ENCODE measurements at regions not wholly inside any gene's neighbourhood (a gene's known extent, or its start where the extent isn't known, plus 50 kb on each side); places are given as distances from the start of the nearest gene placed in this dataset.

DNA sequence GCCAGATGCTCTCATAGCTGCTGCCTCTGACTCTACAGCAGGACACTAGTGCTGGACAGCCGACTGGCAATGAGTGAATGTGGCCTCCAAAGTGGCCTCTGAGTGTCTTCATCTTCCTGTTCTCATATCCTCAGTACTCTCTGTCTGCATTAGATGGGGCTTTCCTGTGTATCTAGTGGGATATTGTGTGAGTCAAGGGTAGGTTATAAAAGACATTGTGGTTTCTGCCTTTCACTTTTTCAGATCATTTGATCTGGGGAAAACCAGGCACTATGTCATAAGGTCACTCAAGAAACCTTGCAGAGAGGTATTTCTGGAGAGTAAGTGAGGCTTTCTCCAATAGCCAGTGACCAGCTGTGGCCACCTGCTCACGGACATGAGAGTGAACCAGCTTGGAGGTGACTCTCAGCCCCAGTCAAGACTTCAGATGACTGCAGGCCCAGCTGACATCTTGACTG is 333.6 kb upstream of the NCAM1 start:
- no peak overlapping the region for H3K4me3 Mint-ChIP-seq
- H3K4me3 ChIP-seq (ENCODE audit: low read length), result no peak overlapping the region
- TF ChIP-seq, protein P1, sequence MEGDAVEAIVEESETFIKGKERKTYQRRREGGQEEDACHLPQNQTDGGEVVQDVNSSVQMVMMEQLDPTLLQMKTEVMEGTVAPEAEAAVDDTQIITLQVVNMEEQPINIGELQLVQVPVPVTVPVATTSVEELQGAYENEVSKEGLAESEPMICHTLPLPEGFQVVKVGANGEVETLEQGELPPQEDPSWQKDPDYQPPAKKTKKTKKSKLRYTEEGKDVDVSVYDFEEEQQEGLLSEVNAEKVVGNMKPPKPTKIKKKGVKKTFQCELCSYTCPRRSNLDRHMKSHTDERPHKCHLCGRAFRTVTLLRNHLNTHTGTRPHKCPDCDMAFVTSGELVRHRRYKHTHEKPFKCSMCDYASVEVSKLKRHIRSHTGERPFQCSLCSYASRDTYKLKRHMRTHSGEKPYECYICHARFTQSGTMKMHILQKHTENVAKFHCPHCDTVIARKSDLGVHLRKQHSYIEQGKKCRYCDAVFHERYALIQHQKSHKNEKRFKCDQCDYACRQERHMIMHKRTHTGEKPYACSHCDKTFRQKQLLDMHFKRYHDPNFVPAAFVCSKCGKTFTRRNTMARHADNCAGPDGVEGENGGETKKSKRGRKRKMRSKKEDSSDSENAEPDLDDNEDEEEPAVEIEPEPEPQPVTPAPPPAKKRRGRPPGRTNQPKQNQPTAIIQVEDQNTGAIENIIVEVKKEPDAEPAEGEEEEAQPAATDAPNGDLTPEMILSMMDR (IDR thresholded peaks at IDR 0.05), result no peak
- intact Hi-C loops (cut with DNase I, micrococcal nuclease), result no loop called here
- ATAC-seq (ENCODE audit: poor library complexity), result no peak
- no peaks in the 10 kb centered on the region for H3K36me3 Mint-ChIP-seq (ENCODE audit: low read depth)
- H3K9me3 ChIP-seq (ENCODE audit: control insufficient read depth in 1 of 2, insufficient read depth in 1 of 2, low read length in 2 of 2), result no peaks in the 10 kb centered on the region
- DNase-seq, result peak in 2 of 14 experiments; percentile 13 to 22
- no peak overlapping the region for H3K27ac Mint-ChIP-seq
- no peaks in the 10 kb centered on the region for H3K9me3 Mint-ChIP-seq
- no peaks in the 10 kb centered on the region for H3K36me3 ChIP-seq (ENCODE audit: insufficient read depth, low read length)
- H3K4me1 Mint-ChIP-seq (ENCODE audit: low read depth), result no peaks in the 10 kb centered on the region
- H3K27ac ChIP-seq (ENCODE audit: low read depth in 1 of 2, low read length in 2 of 2), result no peak overlapping the region
- ChIA-PET POLR2A (no interaction called here), CTCF (no interaction called here)
- peaks cover 13% of the 10 kb centered on the region for H3K27me3 Mint-ChIP-seq
- H3K27me3 ChIP-seq (ENCODE audit: control insufficient read depth in 1 of 2, insufficient read depth in 2 of 2, low read length in 2 of 2), result no peaks in the 10 kb centered on the region
- H3K4me1 ChIP-seq (ENCODE audit: insufficient read depth, low read length), result no peaks in the 10 kb centered on the region

DNA sequence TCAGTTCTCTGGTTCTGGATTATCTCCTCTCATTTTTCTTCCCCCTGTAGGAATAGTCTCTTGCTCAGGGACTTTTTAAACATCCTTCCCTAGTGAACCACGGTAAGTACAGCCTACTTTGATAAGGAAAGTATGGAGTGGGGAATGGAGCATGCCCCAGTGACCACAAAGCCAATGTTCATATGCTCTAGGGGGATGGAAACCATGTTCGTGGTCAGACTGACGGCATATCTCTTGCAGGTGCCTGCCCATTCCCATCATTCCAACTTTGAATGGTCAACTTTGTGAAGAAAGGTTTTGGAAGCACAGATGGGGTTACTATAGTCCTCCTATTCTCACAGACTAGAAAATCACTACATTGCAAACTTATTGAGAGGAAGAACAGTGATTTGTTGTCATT is 332.5 kb upstream of the NCAM1 start:
- TF ChIP-seq, protein P1 (IDR thresholded peaks at IDR 0.05), result no peak
- peaks cover 0 to 7% of the 10 kb centered on the region in 2 experiments for H3K27me3 ChIP-seq (ENCODE audit: control insufficient read depth in 1 of 2, insufficient read depth in 2 of 2, low read length in 2 of 2)
- no peak overlapping the region for H3K27ac ChIP-seq (ENCODE audit: low read depth in 1 of 2, low read length in 2 of 2)
- intact Hi-C loops (cut with DNase I, micrococcal nuclease), result no loop called here
- H3K9me3 ChIP-seq (ENCODE audit: control insufficient read depth in 1 of 2, insufficient read depth in 1 of 2, low read length in 2 of 2), result no peaks in the 10 kb centered on the region
- no peaks in the 10 kb centered on the region for H3K4me1 ChIP-seq (ENCODE audit: insufficient read depth, low read length)
- no peak overlapping the region for H3K4me3 Mint-ChIP-seq
- H3K36me3 Mint-ChIP-seq (ENCODE audit: low read depth), result no peaks in the 10 kb centered on the region
- no peaks in the 10 kb centered on the region for H3K4me1 Mint-ChIP-seq (ENCODE audit: low read depth)
- no peak overlapping the region for H3K27ac Mint-ChIP-seq
- ATAC-seq (ENCODE audit: poor library complexity) (no peak), DNase-seq (no peak)
- H3K27me3 Mint-ChIP-seq, result peaks cover 13% of the 10 kb centered on the region
- no peaks in the 10 kb centered on the region for H3K36me3 ChIP-seq (ENCODE audit: insufficient read depth, low read length)
- CTCF ChIA-PET, result no interaction called here
- no peak overlapping the region for H3K4me3 ChIP-seq (ENCODE audit: low read length)
- H3K9me3 Mint-ChIP-seq, result no peaks in the 10 kb centered on the region
- POLR2A ChIA-PET, result no interaction called here

DNA sequence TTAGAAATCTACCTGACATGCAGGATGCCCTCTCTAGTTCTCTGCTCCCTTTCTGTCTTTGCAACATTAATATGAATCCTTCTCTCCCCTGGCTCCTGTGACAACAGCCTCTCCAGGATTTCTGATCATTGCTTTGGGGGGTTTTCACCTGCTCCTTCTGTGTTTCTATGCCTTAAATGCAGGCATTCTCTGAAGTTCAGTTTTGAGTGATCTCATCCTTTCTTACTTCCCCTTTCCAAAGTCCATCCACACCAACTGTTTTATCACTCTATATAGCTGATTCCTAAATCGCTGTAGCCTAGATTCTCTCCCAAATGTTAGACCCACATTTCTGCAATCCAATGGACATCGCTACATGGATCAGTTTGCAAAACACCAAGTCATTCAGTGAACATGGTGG is 330.7 kb upstream of the NCAM1 start:
- no peak overlapping the region for H3K27ac ChIP-seq (ENCODE audit: low read depth in 1 of 2, low read length in 2 of 2)
- H3K27ac Mint-ChIP-seq, result no peak overlapping the region
- CTCF ChIA-PET, result no interaction called here
- TF ChIP-seq, protein P1 (IDR thresholded peaks at IDR 0.05), result no peak
- H3K9me3 ChIP-seq (ENCODE audit: control insufficient read depth in 1 of 2, insufficient read depth in 1 of 2, low read length in 2 of 2), result no peaks in the 10 kb centered on the region
- H3K4me1 Mint-ChIP-seq (ENCODE audit: low read depth), result no peaks in the 10 kb centered on the region
- intact Hi-C loops (cut with DNase I, micrococcal nuclease), result no loop called here
- peaks cover 27% of the 10 kb centered on the region for H3K27me3 Mint-ChIP-seq
- H3K9me3 Mint-ChIP-seq, result no peaks in the 10 kb centered on the region
- peaks cover 0 to 7% of the 10 kb centered on the region in 2 experiments for H3K27me3 ChIP-seq (ENCODE audit: control insufficient read depth in 1 of 2, insufficient read depth in 2 of 2, low read length in 2 of 2)
- no peaks in the 10 kb centered on the region for H3K36me3 ChIP-seq (ENCODE audit: insufficient read depth, low read length)
- POLR2A ChIA-PET, result no interaction called here
- H3K4me3 ChIP-seq (ENCODE audit: low read length), result no peak overlapping the region
- no peak for DNase-seq
- H3K4me1 ChIP-seq (ENCODE audit: insufficient read depth, low read length), result no peaks in the 10 kb centered on the region
- ATAC-seq (ENCODE audit: poor library complexity), result no peak
- H3K36me3 Mint-ChIP-seq (ENCODE audit: low read depth), result no peaks in the 10 kb centered on the region
- H3K4me3 Mint-ChIP-seq, result no peak overlapping the region

Data from CD4-positive, alpha-beta T cell (primary cell).